ENCODE measurements at regions not wholly inside any gene's neighbourhood (a gene's known extent, or its start where the extent isn't known, plus 50 kb on each side); places are given as distances from the start of the nearest gene placed in this dataset.

DNA sequence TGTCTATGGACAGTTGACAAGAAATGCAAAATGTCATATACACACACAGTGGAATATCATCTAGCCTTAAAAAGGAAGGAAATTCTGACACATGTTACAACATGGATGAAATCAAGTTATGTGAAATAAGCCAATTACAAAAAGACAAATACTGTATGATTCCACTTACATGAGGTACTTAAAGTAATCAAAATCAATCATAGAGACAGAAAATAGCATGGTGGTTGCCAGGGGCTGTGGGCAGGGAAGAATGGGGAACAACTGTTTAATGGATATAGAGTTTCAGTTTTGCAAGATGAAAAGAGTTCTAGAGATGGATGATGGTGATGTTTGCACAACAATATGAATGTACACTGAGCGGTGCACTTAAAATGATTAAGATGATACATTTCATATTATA, 613.8 kb upstream of the ZNF385D start:
- Histone ChIP-seq H3K27ac (ENCODE audit: low read length) (no peak overlapping the region), H3K9me3 (ENCODE audit: control insufficient read depth, insufficient read depth, low read length) (no peaks in the 10 kb centered on the region), H3K36me3 (ENCODE audit: control insufficient read depth, insufficient read depth, low read length) (no peaks in the 10 kb centered on the region), H3K4me1 (ENCODE audit: control insufficient read depth, insufficient read depth, low read length) (no peaks in the 10 kb centered on the region), H3K27me3 (ENCODE audit: control insufficient read depth, insufficient read depth, low read length) (no peaks in the 10 kb centered on the region), H3K4me3 (ENCODE audit: low read length) (no peak overlapping the region)
- no peak for DNase-seq (ENCODE audit: low read depth, low spot score)
- no CpG with 5 or more reads among the region's 1 CpG for WGBS (ENCODE audit: insufficient coverage, insufficient read length)

DNA sequence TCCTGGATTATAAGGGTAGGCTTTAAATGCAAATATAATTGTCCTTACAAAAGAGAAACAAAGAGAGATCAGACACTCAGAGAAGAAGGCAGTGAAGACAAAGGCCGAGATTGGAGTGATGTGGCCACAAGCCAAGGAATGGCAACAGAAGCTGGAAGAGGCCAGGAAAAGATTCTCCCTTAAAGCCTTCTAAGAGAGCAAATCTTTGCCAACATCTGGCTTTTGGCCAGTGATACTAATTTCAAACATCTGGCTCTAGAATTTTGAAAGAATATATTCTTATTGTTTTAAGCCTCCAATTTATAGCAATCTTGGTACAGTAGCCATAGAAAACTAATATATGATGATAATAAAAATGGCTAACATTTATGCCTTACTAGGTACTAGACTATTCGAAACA, 615.8 kb upstream of the ZNF385D start:
- H3K4me3 ChIP-seq (ENCODE audit: low read length): no peak overlapping the region
- DNase-seq (ENCODE audit: low read depth, low spot score): no peak
- H3K36me3 ChIP-seq (ENCODE audit: control insufficient read depth, insufficient read depth, low read length): no peaks in the 10 kb centered on the region
- H3K27ac ChIP-seq (ENCODE audit: low read length): no peak overlapping the region
- H3K4me1 ChIP-seq (ENCODE audit: control insufficient read depth, insufficient read depth, low read length): peaks cover 4% of the 10 kb centered on the region; the same call in 1 of the 2 replicates
- no CpG with 5 or more reads among the region's 2 CpGs for WGBS (ENCODE audit: insufficient coverage, insufficient read length)
- H3K27me3 ChIP-seq (ENCODE audit: control insufficient read depth, insufficient read depth, low read length): peaks cover 5% of the 10 kb centered on the region; the same call in 1 of the 2 replicates
- no peaks in the 10 kb centered on the region; the same call in 1 of the 2 replicates for H3K9me3 ChIP-seq (ENCODE audit: control insufficient read depth, insufficient read depth, low read length)

DNA sequence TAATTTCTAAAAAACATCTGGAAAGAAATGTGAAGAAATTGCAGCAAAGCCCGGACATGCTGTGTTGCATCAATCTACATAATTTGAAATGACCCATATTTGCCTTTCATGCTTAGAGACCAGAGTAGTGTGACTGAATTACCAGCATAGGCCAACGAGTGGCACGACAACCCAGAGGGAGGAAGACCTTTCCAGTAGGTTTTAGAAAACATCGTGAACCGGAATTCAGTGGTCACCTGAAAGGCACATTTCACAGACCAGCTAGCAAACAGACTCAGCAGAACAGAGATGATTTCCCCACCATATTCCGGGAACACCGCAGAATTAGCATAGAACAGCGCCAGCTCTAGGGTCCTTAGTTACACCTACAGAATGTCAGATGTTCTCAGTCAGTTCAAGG, 620.0 kb upstream of the ZNF385D start:
- no peak for DNase-seq (ENCODE audit: low read depth, low spot score)
- peaks cover 12% of the 10 kb centered on the region; the same call in 1 of the 2 replicates for H3K27me3 ChIP-seq (ENCODE audit: control insufficient read depth, insufficient read depth, low read length)
- WGBS (ENCODE audit: insufficient coverage, insufficient read length): no CpG with 5 or more reads among the region's 8 CpGs
- no peak overlapping the region for H3K27ac ChIP-seq (ENCODE audit: low read length)
- no peaks in the 10 kb centered on the region for H3K36me3 ChIP-seq (ENCODE audit: control insufficient read depth, insufficient read depth, low read length)
- no peaks in the 10 kb centered on the region; the same call in 1 of the 2 replicates for H3K9me3 ChIP-seq (ENCODE audit: control insufficient read depth, insufficient read depth, low read length)
- H3K4me3 ChIP-seq (ENCODE audit: low read length): no peak overlapping the region
- H3K4me1 ChIP-seq (ENCODE audit: control insufficient read depth, insufficient read depth, low read length): peaks cover 4% of the 10 kb centered on the region; the same call in 1 of the 2 replicates

DNA sequence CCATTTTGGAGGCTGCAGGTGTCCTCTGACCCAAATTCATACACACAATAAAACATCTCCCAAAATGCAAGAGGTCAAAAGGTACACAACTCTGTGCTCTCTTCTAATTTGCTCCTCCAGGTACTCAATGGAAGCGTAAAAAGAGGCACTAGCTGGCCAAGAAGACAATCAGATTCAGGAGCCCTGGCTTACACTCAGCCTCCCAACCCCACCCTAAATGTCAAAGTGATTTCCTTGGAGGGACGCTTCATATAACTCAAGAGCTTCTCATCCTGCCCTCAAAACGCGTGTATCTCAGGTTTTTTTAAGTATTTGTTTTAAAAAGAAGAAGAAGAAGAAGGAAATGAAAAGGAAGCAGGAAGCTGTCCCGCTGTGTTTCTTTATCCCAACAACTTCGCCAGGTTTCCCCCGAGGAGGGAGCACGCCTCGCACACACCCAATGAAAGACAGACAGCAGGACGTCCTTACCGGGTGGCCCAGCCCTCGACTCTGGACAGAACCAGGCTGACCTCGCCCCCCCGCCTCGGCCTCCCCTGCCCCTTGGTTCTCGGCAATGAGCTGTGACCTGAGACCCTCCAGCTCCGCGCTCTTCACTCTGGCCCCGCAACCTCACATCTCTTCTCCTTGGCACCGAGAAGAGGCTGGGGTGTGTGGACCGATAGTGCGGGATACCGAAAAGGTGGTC, 620.7 kb upstream of the ZNF385D start:
- no peak for DNase-seq (ENCODE audit: low read depth, low spot score)
- Histone ChIP-seq H3K9me3 (ENCODE audit: control insufficient read depth, insufficient read depth, low read length) (no peaks in the 10 kb centered on the region; the same call in 1 of the 2 replicates), H3K4me3 (ENCODE audit: low read length) (peak overlapping the region; percentile 27; the same call in 1 of the 2 replicates), H3K27ac (ENCODE audit: low read length) (no peak overlapping the region), H3K4me1 (ENCODE audit: control insufficient read depth, insufficient read depth, low read length) (peaks cover 4% of the 10 kb centered on the region; the same call in 1 of the 2 replicates), H3K36me3 (ENCODE audit: control insufficient read depth, insufficient read depth, low read length) (no peaks in the 10 kb centered on the region), H3K27me3 (ENCODE audit: control insufficient read depth, insufficient read depth, low read length) (peaks cover 12% of the 10 kb centered on the region; the same call in 1 of the 2 replicates)
- WGBS (ENCODE audit: insufficient coverage, insufficient read length): no CpG with 5 or more reads among the region's 23 CpGs

DNA sequence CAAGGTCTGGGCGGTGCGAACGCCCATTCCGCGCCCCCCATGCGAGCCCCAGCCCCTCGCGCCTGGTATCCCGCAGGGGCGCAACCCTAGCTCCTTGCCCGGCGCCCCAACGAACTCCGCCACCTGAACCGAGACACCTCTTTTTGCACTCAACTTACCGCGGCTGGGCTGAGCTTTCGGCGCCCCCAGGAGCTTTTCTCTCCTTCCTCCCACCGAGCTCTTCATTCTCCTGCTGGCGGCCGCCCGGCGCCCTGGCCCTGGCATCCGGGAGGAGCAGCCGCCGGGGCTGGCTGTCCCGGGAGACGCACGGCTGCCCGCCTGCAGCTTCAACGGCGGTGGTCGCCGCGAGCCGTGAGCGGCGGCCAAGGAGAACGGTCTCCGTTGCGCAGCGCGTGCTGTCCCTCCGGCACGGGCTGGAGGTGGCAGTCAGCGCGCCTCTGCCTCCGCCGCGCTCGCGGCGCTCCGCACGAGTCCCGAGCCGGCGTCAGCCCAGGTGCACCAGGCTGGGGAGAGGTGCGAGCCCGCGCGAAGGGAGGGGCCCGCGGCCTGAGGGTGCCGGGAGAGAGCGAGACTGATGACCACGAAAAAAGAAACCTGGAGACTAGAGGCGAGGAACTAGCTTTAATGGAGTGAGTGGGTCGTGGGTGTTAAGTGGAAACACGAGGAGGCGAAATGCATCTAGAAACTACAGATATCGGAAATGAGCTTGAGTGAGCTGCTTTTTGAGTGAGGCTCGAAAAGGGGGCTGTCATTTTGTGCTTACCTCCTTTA, 621.5 kb upstream of the ZNF385D start:
- H3K4me3 ChIP-seq (ENCODE audit: low read length): peak overlapping the region; percentile 27; the same call in 1 of the 2 replicates
- H3K9me3 ChIP-seq (ENCODE audit: control insufficient read depth, insufficient read depth, low read length): no peaks in the 10 kb centered on the region; the same call in 1 of the 2 replicates
- no CpG with 5 or more reads among the region's 74 CpGs for WGBS (ENCODE audit: insufficient coverage, insufficient read length)
- peaks cover 12% of the 10 kb centered on the region; the same call in 1 of the 2 replicates for H3K27me3 ChIP-seq (ENCODE audit: control insufficient read depth, insufficient read depth, low read length)
- no peak overlapping the region for H3K27ac ChIP-seq (ENCODE audit: low read length)
- H3K36me3 ChIP-seq (ENCODE audit: control insufficient read depth, insufficient read depth, low read length): no peaks in the 10 kb centered on the region
- DNase-seq (ENCODE audit: low read depth, low spot score): no peak
- peaks cover 4% of the 10 kb centered on the region; the same call in 1 of the 2 replicates for H3K4me1 ChIP-seq (ENCODE audit: control insufficient read depth, insufficient read depth, low read length)

DNA sequence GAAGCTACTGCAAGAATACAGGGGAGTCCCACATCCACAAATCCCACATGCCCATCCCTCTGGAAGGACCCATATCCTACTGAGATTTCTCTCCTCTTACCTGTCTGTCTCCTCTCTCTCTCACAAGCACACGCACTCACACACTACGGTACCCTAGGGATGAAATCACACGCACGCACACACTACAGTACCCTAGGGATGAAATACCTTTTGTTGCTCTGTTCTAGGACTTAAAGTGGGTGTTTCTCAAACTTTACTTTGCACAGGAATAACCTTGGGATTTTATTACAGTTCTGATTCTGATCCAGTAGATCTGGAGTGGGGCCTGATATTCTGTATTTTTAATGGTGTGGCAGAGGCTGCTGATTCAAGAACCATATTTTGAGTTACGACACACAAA, 622.2 kb upstream of the ZNF385D start:
- Histone ChIP-seq H3K27me3 (ENCODE audit: control insufficient read depth, insufficient read depth, low read length) (peaks cover 12% of the 10 kb centered on the region; the same call in 1 of the 2 replicates), H3K4me3 (ENCODE audit: low read length) (no peak overlapping the region), H3K36me3 (ENCODE audit: control insufficient read depth, insufficient read depth, low read length) (no peaks in the 10 kb centered on the region), H3K27ac (ENCODE audit: low read length) (no peak overlapping the region), H3K4me1 (ENCODE audit: control insufficient read depth, insufficient read depth, low read length) (peaks cover 4% of the 10 kb centered on the region; the same call in 1 of the 2 replicates), H3K9me3 (ENCODE audit: control insufficient read depth, insufficient read depth, low read length) (no peaks in the 10 kb centered on the region; the same call in 1 of the 2 replicates)
- WGBS (ENCODE audit: insufficient coverage, insufficient read length): no CpG with 5 or more reads among the region's 5 CpGs
- DNase-seq (ENCODE audit: low read depth, low spot score): no peak

DNA sequence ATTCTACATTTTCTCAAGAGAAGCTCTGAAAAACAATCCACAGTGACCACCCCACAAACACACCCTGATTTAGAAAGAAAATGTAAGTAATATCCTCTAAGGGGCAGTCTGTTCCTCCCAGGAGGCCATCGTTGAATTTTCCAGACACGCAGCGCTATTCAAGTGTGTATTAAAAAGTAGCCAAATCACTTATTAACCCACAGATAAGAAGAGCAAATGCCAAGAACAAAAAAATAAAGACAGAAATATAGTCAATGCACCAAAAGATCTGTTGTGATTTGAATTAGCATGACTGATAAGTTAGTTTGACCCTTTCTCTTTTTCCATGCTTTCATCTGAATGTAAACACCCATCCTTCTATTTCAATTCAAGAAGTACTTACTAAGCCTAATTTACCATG, 622.8 kb upstream of the ZNF385D start:
- Histone ChIP-seq H3K27me3 (ENCODE audit: control insufficient read depth, insufficient read depth, low read length) (peaks cover 12% of the 10 kb centered on the region; the same call in 1 of the 2 replicates), H3K9me3 (ENCODE audit: control insufficient read depth, insufficient read depth, low read length) (no peaks in the 10 kb centered on the region; the same call in 1 of the 2 replicates), H3K36me3 (ENCODE audit: control insufficient read depth, insufficient read depth, low read length) (no peaks in the 10 kb centered on the region), H3K4me3 (ENCODE audit: low read length) (no peak overlapping the region), H3K27ac (ENCODE audit: low read length) (no peak overlapping the region), H3K4me1 (ENCODE audit: control insufficient read depth, insufficient read depth, low read length) (peaks cover 4% of the 10 kb centered on the region; the same call in 1 of the 2 replicates)
- no CpG with 5 or more reads among the region's 3 CpGs for WGBS (ENCODE audit: insufficient coverage, insufficient read length)
- DNase-seq (ENCODE audit: low read depth, low spot score): no peak

DNA sequence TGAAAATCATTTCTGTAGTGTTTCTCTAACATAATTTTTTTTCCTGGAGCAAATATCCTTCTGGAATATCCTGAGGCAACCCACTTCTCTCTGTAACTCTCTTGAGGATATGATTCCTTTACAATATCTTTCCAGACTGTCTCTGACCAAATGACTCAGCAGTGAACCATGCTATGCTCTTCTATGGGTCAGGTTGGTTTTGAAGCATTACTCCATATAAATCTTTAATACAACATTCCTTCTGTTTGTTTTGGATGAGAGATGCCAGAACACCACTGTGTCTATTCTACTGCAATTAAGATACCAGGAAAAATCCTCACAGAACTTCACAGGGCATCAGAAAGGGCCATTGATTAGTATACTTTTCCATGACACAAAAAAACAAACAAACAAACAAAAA, 626.4 kb upstream of the ZNF385D start:
- H3K27ac ChIP-seq (ENCODE audit: low read length): no peak overlapping the region
- H3K27me3 ChIP-seq (ENCODE audit: control insufficient read depth, insufficient read depth, low read length): peaks cover 7% of the 10 kb centered on the region; the same call in 1 of the 2 replicates
- DNase-seq (ENCODE audit: low read depth, low spot score): no peak
- no peaks in the 10 kb centered on the region for H3K4me1 ChIP-seq (ENCODE audit: control insufficient read depth, insufficient read depth, low read length)
- no peaks in the 10 kb centered on the region for H3K36me3 ChIP-seq (ENCODE audit: control insufficient read depth, insufficient read depth, low read length)
- H3K9me3 ChIP-seq (ENCODE audit: control insufficient read depth, insufficient read depth, low read length): no peaks in the 10 kb centered on the region
- H3K4me3 ChIP-seq (ENCODE audit: low read length): no peak overlapping the region

DNA sequence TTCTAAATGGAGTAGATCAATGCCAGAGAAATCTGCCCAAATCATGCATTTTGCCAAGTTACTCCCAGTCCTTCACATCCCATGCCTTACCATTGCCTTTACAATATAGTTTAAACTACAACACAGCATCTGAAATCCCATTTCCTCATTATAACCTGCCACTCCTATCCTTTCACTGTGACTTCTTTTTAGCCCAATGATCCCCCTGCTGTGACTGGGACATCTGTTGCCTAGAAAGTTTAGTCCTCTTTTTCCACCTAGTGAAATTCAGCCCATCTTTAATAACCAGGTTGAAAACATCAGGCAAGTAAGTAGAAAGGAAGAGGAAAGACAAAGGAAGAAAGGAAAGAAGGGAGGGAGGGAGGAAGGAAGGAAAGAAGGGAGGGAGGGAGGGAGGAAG, 627.9 kb upstream of the ZNF385D start:
- Histone ChIP-seq H3K27ac (ENCODE audit: low read length) (no peak overlapping the region), H3K36me3 (ENCODE audit: control insufficient read depth, insufficient read depth, low read length) (no peaks in the 10 kb centered on the region), H3K4me3 (ENCODE audit: low read length) (no peak overlapping the region), H3K27me3 (ENCODE audit: control insufficient read depth, insufficient read depth, low read length) (no peaks in the 10 kb centered on the region), H3K4me1 (ENCODE audit: control insufficient read depth, insufficient read depth, low read length) (no peaks in the 10 kb centered on the region), H3K9me3 (ENCODE audit: control insufficient read depth, insufficient read depth, low read length) (no peaks in the 10 kb centered on the region)
- DNase-seq (ENCODE audit: low read depth, low spot score): no peak

DNA sequence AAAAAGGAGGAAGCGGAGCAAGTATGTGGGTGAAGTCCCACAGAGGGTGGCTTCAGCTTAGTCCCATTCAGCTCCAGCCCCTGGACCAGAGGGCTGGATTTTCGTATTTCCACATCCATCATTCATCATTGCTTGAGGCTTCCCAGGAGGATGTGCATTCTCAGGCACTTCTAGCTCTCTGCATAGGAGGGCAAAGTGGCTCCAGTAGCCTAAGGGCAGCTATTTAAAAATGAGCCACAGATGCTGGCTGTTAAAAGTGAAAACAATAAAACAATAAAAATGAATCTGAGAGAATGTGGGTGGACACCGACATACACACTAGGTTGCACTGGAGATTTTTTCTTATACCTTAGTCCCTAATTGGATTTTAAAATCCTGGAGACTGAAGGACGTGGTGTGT, 629.2 kb upstream of the ZNF385D start:
- no CpG with 5 or more reads among the region's 4 CpGs for WGBS (ENCODE audit: insufficient coverage, insufficient read length)
- no peaks in the 10 kb centered on the region for H3K4me1 ChIP-seq (ENCODE audit: control insufficient read depth, insufficient read depth, low read length)
- no peaks in the 10 kb centered on the region for H3K36me3 ChIP-seq (ENCODE audit: control insufficient read depth, insufficient read depth, low read length)
- no peak overlapping the region for H3K4me3 ChIP-seq (ENCODE audit: low read length)
- DNase-seq (ENCODE audit: low read depth, low spot score): no peak
- no peaks in the 10 kb centered on the region for H3K27me3 ChIP-seq (ENCODE audit: control insufficient read depth, insufficient read depth, low read length)
- H3K27ac ChIP-seq (ENCODE audit: low read length): no peak overlapping the region
- no peaks in the 10 kb centered on the region for H3K9me3 ChIP-seq (ENCODE audit: control insufficient read depth, insufficient read depth, low read length)
